Fibroblast of lung (primary cell): ENCODE measurements at regions not wholly inside any gene's neighbourhood (a gene's known extent, or its start where the extent isn't known, plus 50 kb on each side); places are given as distances from the start of the nearest gene placed in this dataset.
"Not testable (repeated sequence)": the region's sequence is repeated elsewhere in the genome, so short reads cannot be mapped to it uniquely, and the experiment has no call there.

ENCODE experiments used
- DNase-seq, 2 donors: peaks; one replicate each; pipeline versions ENCODE4 v3.0.0 to v3.0.0-alpha.2; 2010; ENCODE audit warnings: low read depth in 2 of 2
- H2AFZ ChIP-seq: 2 replicates; pipeline ENCODE4 v1.5.1; 2012; ENCODE audit warnings: low read length, control low read depth, inconsistent platforms
- H3K27ac ChIP-seq: 2 replicates; pipeline ENCODE4 v1.5.1; 2011; ENCODE audit warnings: low read length, control low read depth; ENCODE audit not compliant: insufficient read depth
- H3K27me3 ChIP-seq: 2 replicates; pipeline ENCODE4 v1.5.1; 2011; ENCODE audit warnings: mild to moderate bottlenecking, low read length; ENCODE audit not compliant: control insufficient read depth, insufficient read depth
- H3K36me3 ChIP-seq: 2 replicates; pipeline ENCODE4 v1.5.1; 2011; ENCODE audit warnings: low read length; ENCODE audit not compliant: control insufficient read depth, insufficient read depth
- H3K4me1 ChIP-seq: 2 replicates; pipeline ENCODE4 v1.5.1; 2011; ENCODE audit warnings: low read length; ENCODE audit not compliant: control insufficient read depth, insufficient read depth; ENCODE audit errors: extremely low read depth
- H3K4me2 ChIP-seq: 2 replicates; pipeline ENCODE4 v1.5.1; 2011; ENCODE audit warnings: low read length, control low read depth; ENCODE audit not compliant: insufficient read depth; ENCODE audit errors: extremely low read depth
- H3K4me3 ChIP-seq, 4 experiments: fragments of 200-600 bp in 1 of 4; sonication (generic) in 1 of 4; replicated peaks in 1 of 4; 2 replicates each; pipeline ENCODE4 v1.5.1; 2011 to 2016; ENCODE audit warnings: low read length in 4 of 4, low read depth in 3 of 4, mild to moderate bottlenecking in 3 of 4, control low read depth in 2 of 4, inconsistent platforms in 1 of 4, mixed read lengths in 1 of 4; ENCODE audit not compliant: insufficient read depth in 1 of 4; ENCODE audit errors: control extremely low read depth in 1 of 4
- H3K79me2 ChIP-seq: 2 replicates; pipeline ENCODE4 v1.5.1; 2012; ENCODE audit warnings: mild to moderate bottlenecking, low read length, inconsistent platforms; ENCODE audit not compliant: control insufficient read depth, insufficient read depth
- H3K9ac ChIP-seq: 2 replicates; pipeline ENCODE4 v1.5.1; 2011; ENCODE audit warnings: mild to moderate bottlenecking, low read length, control low read depth; ENCODE audit not compliant: insufficient read depth
- H3K9me3 ChIP-seq: 2 replicates; pipeline ENCODE4 v1.5.1; 2012; ENCODE audit warnings: low read depth, low read length; ENCODE audit not compliant: control insufficient read depth, insufficient read depth
- H4K20me1 ChIP-seq: 2 replicates; pipeline ENCODE4 v1.5.1; 2011; ENCODE audit warnings: low read length; ENCODE audit not compliant: control insufficient read depth, insufficient read depth; ENCODE audit errors: extremely low read depth
- EZH2 ChIP-seq: IDR thresholded peaks from 2 replicates; pipeline ENCODE4 v1.5.1; 2012; ENCODE audit warnings: low read length, control low read depth, mild to moderate bottlenecking; ENCODE audit errors: missing control alignments
- TF ChIP-seq, protein P1 (sequence below), 2 donors: IDR thresholded peaks in 1 of 2; conservative IDR thresholded peaks in 1 of 2; 1 replicate in 1 of 2; 2 replicates in 1 of 2; pipeline ENCODE4 v1.5.1; 2011 to 2012; ENCODE audit warnings: low read length in 2 of 2, control low read depth in 1 of 2, inconsistent platforms in 1 of 2, low read depth in 1 of 2, mild to moderate bottlenecking in 1 of 2

DNA sequence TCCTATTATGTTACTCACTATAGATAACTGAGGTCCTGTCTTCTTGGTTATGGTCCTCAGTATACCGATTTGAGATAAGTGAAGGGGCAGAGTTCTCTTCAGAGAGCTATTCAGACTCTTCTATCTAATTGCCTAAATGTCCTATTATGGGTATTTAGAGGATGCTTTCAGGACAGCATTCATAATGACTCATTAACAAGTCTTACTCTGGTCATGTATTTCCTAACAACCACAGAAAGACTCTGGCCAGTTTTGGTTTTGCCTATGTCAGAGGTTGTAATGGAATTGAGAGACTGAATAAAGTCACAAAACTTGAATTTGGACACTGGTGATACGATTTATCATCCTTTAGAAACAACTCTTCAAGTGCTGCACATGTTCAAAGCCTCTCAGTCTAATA lies 1233.0 kb downstream of the JRKL start:
- no peaks in the 10 kb centered on the region for H3K36me3 ChIP-seq
- H3K9me3 ChIP-seq, result no peaks in the 10 kb centered on the region
- H2AFZ ChIP-seq, result no peak overlapping the region

GRCh38 chr11:97636741-97637140 lies 1246.9 kb downstream of the JRKL start:
- not testable (repeated sequence) for H3K4me1 ChIP-seq, H4K20me1 ChIP-seq, H3K4me3 ChIP-seq, H3K36me3 ChIP-seq, H2AFZ ChIP-seq, H3K4me2 ChIP-seq, H3K9me3 ChIP-seq, H3K9ac ChIP-seq, H3K27me3 ChIP-seq, DNase-seq, H3K27ac ChIP-seq, H3K79me2 ChIP-seq

More for the DNA sequence above, 1233.0 kb downstream of the JRKL start:
- H3K27me3 ChIP-seq, result no peaks in the 10 kb centered on the region
- no peaks in the 10 kb centered on the region for H4K20me1 ChIP-seq
- H3K4me2 ChIP-seq, result no peak overlapping the region
- TF ChIP-seq, protein P1, sequence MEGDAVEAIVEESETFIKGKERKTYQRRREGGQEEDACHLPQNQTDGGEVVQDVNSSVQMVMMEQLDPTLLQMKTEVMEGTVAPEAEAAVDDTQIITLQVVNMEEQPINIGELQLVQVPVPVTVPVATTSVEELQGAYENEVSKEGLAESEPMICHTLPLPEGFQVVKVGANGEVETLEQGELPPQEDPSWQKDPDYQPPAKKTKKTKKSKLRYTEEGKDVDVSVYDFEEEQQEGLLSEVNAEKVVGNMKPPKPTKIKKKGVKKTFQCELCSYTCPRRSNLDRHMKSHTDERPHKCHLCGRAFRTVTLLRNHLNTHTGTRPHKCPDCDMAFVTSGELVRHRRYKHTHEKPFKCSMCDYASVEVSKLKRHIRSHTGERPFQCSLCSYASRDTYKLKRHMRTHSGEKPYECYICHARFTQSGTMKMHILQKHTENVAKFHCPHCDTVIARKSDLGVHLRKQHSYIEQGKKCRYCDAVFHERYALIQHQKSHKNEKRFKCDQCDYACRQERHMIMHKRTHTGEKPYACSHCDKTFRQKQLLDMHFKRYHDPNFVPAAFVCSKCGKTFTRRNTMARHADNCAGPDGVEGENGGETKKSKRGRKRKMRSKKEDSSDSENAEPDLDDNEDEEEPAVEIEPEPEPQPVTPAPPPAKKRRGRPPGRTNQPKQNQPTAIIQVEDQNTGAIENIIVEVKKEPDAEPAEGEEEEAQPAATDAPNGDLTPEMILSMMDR (conservative IDR thresholded peaks at IDR 0.05 in 1 of 2, IDR thresholded peaks at IDR 0.05 in 1 of 2; ENCODE audit: low read depth in 1 of 2, low read length in 2 of 2), result no peak
- no peak for TF ChIP-seq EZH2
- no peaks in the 10 kb centered on the region for H3K79me2 ChIP-seq
- DNase-seq, result peak; percentile 15 to 26
- H3K9ac ChIP-seq, result no peak overlapping the region
- H3K4me3 ChIP-seq, result no peak overlapping the region
- H3K27ac ChIP-seq, result no peak overlapping the region
- H3K4me1 ChIP-seq, result no peaks in the 10 kb centered on the region

- no peaks in the 10 kb centered on the region for H3K36me3 ChIP-seq
- no peaks in the 10 kb centered on the region for H4K20me1 ChIP-seq
- H2AFZ ChIP-seq, result no peak overlapping the region
- H3K27ac ChIP-seq, result no peak overlapping the region
- H3K9ac ChIP-seq, result no peak overlapping the region
- DNase-seq, result peak in 1 of 2 donors; percentile 9
- no peaks in the 10 kb centered on the region for H3K4me1 ChIP-seq
- TF ChIP-seq EZH2, result no peak
- TF ChIP-seq, protein P1 (conservative IDR thresholded peaks at IDR 0.05 in 1 of 2, IDR thresholded peaks at IDR 0.05 in 1 of 2; ENCODE audit: low read depth in 1 of 2, low read length in 2 of 2), result no peak
- H3K27me3 ChIP-seq, result no peaks in the 10 kb centered on the region
- no peak overlapping the region for H3K4me2 ChIP-seq
- no peaks in the 10 kb centered on the region for H3K9me3 ChIP-seq
- H3K79me2 ChIP-seq, result no peaks in the 10 kb centered on the region
- no peak overlapping the region for H3K4me3 ChIP-seq
These were observed 1247.9 kb downstream of the JRKL start for GRCh38 chr11:97637701-97638100.
